NOMO-1 treated with DMSO at 0.1 percent for 48 hours (cell line): ENCODE measurements at regions not wholly inside any gene's neighbourhood (a gene's known extent, or its start where the extent isn't known, plus 50 kb on each side); places are given as distances from the start of the nearest gene placed in this dataset.

Experiments
- DNase-seq: peaks from one replicate; lab custom pipeline; 2025; ENCODE audit not compliant: unreplicated experiment; lab: John Stamatoyannopoulos, UW

DNA sequence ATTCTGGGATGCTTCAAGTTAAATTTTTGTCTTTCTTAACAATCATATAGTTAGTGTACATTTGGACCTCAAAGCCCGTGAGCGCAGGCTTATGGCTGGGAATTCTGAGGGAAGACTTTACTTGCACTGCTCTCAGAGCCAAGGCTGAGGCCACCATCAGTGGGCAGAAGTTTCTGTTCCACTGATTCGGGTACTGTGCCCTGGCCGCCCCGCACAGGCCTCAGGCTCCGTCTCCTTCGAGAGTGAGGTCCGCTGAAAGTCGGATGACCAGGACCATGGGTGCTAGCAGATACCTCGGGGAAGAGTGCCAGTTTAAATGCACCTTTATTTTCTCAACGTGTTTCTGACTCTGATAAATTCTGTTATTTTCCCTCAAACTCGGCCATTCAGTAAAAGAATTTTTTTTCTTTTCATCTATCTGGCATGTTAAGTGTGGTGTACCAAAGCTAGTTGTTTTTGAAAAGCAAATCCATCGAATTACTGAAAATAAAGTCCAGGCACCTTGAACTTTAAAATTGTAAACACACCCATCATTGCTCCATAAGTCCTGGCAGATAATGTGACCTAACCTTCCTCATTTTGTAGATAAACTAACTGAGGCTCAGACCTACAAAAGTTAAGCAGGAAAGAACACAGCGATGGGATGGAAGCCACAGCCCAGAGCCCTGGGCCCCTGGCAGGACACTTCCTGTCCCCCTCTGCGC lies 126.7 kb downstream of the SOX1 start:
- no peak for DNase-seq

DNA sequence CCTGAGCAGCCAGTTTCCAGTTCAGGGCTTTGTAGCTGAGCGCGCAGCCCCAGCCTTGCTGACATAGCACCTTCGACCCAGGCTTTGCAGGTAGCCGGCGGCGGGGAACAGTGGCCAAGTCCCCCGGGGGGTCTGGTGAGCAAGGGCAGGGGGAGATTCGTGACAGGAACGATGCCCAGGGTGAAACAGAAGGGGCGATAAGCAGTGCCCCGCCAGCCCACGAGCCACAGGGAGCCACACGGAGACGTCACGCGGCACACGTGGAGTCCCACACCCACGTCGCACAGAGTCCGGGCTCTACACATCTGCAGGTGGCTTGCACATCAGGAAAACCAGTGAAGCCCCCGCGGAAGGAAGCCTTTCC lies 127.2 kb downstream of the SOX1 start:
- no peak for DNase-seq

DNA sequence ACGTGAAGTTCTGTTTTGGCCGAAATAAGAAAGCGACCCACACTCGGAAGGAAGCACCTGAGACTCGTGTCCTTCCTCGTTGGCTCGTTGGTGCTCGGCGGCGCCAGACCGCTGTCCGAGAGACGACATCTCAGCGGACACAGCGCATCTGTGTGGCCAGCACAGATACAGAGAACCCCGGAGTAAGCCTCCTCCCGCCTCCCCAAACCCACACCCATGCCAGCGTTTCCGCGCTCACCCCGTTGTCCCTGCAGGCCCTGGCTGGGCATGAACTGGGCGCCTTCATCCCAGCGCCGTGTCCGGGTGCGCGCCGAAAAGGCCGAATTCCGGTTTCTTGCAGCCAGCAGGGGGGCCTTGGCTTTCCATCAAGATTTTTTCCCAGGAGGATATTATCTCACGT lies 127.6 kb downstream of the SOX1 start:
- DNase-seq = no peak

DNA sequence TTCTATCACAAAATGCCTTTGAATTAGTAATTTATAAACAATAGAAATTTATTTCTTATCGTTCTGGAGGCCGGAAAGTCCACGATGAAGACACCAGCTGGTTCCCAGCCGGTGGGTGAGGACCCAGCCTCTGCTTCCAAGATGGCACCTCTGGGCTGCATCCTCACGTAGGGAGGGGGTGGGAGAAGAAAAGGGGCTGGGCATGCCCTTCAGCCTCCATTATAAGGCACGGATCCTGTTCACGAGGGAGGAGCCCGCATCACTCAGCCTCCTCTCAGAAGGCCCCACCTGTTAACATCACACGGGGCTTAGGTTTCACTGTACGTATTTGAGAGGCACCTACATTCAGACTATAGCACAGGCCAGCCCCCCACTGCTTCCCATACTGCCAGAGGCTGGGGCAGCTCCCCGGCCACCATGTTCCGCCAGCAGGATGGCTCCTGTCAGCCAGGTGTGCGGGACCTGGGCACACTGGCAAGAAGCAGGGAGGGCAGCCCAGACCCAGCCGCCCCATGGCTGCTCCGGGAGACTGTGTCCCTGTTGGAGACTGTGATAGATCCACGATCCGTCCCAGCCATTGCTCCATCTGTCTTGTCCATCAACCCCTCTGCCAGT lies 131.6 kb downstream of the SOX1 start:
- DNase-seq = no peak

DNA sequence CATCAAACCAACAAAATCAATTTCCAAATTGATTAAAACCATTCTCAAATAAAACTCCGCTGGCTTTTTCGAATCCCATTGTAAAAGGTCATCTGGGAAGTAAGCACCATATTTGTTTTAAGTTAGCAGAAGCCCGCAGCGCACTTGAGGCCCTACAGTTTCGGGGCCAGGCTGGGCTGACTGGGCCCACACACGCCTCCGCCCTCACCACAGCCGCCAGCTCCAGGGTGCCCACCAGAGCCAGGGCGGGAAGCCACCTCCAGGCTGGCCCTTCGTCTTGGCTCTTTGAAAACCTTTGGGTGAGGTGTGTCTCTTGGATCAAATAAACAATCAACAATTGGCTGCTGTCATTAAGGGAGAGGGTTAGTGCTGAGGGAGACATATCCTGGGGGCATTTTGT lies 133.3 kb downstream of the SOX1 start:
- no peak for DNase-seq

DNA sequence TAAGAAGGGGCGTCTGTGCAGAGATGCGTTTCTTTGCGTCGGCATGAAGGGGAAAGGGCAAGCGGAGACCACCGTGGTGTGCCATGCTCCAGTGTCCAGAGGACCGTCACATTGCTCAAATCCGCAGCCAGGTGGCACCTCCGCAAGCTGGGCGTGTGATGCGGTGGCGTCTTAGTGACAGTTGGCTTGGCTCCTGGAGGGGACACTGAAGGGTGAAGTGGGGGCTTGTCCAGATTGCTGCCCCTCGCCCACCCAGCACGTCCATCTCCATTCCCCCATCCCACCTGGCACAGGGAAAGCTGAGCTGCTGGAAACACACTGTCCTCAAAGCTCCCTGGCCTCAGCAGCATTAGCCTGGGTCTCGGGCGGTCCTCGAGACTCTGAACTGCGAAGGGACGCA lies 135.3 kb downstream of the SOX1 start:
- no peak for DNase-seq

DNA sequence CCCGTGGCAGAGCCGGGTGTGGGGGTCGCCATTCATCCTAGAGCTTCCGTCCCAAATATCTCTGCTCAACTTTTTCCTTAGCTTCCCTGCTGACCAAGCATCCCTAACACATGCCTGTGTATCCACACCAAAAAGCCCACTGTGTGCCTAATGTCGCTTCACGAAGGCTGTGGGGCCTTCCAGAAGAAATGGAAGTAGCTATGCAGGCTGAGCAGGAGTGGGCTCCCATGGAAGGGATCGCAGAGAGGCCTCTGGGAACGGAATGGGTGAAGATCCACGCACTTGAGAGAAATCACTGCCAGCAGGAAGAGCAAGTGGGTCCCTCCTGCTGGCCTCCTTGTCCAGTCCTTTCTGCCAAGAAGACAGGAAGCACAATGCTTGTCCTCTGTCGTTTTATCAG lies 136.0 kb downstream of the SOX1 start:
- DNase-seq = no peak

DNA sequence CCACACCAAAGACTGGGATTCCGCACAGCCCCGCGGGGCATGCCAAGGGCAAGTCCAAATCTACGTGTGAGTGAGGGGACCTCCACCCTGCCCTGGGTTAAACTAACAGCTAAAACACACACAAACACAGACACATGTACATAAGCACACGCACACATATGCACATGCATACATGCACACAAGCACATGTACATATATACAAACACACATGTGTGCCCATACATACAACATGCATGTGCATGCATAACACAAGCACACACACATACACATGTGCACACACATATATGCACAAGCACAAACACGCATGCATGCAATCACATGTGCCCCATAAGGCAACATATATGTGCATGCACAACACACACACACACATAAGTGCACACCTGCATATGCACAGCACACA lies 136.7 kb downstream of the SOX1 start:
- no peak for DNase-seq

DNA sequence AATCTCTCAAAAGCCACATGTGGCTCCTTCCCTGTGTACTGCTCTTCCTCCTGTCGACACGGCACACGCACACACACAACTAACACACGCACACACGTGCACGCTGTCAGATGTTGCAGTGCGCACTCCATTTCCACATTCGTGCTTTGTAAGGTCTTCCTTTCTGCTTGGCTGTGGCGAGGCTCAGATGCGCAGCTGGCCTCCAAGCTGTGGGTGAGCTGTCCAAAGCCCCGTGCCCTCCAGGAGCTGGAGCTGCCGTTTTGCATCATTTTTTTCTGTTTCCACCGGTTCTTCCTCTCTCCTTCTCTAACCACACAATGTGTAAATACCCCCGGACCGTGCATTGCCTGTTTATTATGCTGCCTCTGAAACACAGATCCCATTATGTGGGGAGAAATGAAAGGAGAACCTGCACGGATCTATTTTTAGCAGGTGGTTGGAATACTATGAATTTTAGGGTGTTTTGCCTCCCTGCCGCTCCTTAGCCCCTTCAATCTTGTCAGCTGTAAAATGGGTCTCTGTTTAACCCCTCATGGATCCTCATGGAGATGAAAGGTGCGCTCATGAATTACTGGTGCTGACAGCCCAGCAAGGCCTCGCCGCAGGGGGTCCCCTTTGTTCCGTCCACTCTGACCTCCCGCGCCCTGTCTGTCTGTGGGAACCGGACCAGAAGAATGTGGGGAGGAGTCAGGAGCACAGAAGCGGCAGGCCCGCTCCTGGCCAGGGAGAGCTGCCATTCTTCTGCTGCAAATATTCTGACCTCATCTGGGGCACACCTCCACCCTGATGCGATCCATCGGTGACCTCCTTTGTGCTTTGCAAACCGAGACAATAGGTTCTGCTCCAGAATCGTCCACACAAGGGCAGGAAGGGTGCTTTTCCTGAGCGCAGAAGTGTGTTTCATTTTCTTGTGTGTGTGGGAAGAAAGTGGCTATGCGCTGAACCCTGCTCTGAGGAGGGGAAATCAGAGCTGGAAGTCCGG lies 137.7 kb downstream of the SOX1 start:
- DNase-seq = no peak

DNA sequence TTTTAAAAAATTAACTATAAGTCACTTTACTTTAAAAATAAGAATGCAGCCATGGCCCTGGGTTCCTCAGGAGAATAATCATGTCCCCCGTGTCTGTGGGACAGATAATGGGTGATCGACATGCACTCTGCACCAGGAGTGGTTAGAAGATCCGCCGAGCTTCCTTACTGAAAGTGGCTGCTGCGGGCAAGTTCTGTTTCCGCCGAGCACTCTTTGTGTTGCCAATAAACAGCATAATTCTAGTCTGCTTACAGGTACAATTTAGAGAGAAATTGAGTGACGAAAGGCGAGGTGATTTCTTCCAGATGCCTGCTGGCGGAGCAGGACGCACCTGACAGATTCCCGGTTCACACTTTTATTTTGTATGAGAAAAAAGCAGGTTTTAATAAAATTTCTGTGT lies 139.0 kb downstream of the SOX1 start:
- DNase-seq = no peak

DNA sequence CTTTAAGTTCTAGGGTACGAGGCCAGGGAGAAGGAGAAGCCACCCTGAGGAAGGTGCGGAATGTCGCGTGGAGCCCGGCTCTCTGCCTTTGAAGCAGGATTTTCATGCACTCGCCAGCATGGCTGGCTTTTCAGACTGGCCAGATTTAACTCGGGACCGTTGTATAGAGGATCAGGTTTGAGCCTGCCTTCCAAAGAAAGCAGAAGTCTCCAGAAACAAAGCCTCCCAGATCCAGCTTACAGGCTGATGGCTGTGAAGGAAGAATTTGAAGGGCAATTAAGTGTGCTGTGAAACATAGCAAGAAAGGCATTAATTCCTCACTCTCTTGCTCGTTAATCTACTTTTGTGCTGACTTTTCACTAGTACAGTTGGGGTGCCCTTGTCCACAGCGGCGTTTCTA lies 140.2 kb downstream of the SOX1 start:
- DNase-seq = no peak

DNA sequence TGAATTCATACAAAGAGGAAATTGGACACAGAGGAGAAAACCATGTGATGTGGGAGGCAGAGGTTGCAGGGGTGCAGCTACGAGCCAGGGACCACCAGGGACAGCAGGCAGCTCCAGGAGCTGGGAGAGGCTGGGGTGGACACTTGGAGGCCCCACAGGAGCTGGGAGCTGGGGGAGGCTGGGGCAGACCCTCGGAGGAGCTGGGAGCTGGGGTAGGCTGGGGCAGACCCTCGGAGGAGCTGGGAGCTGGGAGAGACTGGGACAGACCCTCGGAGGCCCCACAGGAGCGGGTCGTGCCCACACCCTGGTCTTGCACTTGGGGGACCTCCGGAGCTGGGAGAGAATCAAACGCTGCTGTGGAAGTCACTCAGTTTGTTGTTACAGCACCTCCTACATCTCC lies 141.7 kb downstream of the SOX1 start:
- DNase-seq = no peak

DNA sequence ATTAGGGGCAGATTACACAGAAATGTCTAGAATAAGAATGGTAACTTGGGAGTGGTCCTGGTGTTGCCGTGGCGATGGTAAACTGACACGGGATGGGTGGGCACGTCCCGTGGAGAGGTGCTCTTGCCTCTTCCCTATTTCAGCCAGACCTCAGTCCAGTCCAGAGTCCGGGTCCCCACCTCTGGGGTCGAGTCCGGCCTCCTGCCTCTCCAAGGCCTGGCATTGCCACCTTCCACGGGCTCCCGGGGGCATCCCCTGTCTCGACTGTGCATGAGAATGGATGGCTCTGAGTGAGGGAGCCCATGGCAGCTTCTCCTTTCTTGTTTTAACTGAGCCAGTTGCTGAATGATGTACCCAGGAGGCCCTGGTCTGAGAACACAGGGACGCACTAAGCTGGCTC lies 142.3 kb downstream of the SOX1 start:
- DNase-seq = no peak

DNA sequence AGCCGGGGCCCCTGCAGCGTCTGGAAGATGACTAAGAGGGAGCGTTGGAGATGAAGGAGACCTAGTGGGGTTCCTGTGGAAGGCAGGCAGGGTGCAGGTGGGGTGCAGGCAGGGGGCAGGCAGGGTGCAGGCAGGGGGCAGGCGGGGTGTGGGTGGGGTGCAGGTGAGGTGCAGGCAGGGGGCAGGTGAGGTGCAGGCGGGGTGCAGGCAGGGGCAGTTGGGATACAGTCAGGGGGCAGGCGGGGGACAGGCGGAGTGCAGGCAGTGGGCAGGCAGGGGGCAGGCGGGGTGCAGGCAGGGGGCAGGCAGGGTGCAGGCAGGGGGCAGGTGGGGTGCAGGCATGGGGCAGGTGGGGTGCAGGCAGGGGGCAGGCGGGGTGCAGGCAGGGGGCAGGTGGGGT lies 142.8 kb downstream of the SOX1 start:
- no peak for DNase-seq

DNA sequence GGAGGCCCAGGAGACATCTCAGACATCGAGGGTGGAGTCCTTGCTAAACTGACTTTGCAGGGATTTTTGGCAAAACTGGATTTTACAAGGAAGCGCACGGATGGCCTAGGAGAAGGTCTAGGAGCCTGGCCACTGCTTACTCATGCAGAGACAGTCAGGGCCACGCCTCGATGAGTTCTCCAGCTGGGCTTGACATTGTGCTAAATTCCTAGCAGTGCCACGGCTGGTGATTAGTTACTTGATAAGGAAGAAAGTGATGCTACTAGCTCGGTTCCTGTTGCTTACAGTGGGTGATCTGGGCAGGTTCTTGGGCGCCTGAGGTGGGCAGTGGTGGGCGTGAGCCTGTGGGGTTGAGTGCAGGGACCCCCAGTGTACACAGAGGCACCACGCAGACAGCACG lies 143.4 kb downstream of the SOX1 start:
- DNase-seq = no peak

DNA sequence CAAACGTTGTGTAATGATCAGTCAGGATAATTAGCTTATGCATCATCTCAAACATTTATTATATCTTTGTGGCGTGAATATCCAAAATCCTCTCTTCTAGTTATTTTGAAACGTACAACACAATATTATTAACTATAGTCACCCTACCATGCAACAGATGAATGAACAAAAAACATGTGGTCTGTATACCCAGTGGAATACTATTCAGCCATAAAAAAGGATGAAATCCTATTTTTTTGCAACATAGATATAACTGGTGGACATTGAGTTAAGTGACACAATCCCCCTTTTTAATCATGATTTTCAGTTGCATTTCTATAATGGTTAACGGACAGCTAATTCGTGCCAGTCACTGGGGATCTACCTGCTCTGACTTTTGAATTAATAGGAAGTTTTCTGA lies 145.6 kb downstream of the SOX1 start:
- no peak for DNase-seq

DNA sequence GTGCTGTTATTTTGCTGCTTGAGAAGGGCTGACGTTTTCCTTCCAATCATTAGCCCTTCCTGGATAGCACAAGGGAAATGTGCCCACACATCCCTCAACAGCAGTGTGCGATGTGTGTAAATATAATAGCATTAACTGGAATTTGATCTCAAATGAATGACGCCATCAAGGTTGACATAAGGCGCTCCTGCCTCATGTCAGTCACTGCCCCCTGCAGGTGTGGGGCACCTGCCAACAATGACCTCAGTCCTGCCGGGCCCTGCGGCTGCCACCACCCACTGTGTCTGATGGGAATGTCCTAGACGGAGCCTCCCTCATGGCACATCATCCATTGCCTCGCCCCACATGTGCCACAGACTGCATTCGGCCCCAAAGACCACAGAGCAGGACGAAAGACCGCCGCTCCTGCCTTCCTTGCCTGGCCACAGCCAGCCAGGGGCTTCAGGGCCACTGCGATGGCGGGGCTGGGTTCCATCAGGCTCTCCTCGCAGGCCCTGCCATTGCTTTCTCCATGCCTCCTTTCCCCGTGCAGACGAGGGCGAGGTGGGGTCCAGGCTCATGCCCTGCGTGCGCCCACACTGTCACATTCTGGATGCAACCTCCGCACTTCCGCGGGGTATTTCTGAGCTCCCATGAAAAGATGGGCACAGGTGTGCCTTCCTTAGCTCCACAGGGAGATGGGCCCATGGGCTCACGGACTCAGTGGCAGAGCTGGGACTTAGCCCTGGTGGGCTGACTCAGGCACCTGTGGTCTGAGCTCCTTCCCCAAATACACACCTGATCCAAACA lies 146.7 kb downstream of the SOX1 start:
- DNase-seq = no peak

DNA sequence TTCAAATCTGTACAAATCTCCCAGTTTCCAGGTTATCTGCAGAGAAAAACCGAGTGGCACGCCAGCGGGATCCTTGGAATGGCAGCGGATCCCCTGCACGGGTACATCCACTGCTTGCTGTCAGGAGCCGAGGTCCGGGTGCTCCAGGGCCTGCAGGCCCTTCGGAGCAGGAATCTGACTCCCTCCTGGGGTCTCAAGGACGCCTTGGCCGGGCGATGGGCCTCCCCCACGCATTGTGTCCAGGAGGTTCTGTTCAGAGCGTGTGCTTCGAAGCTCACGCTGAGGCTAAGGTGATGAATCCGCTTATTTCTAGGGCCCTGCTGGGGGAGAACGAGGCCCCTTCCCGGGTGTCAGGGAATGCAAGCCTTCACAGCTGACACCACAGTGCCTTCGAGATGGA lies 148.9 kb downstream of the SOX1 start:
- no peak for DNase-seq

DNA sequence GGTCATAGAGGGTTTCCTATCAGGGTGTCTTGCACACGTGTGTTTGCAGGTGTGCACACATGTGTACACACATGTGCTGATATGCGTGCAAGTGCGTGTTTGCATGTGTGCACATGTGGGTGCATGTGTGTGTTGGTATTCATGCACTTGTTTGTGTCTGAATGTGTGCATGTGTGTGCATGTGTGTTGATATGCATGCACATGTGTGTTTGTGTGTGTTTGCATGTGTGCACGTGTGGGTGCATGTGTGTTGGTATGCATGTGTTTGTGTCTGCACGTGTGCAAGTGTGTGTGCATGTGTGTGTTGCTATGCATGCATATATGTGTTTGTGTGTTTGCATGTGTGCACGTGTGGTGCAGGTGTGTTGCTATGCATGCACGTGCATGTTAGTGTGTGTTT lies 150.5 kb downstream of the SOX1 start:
- DNase-seq = no peak

DNA sequence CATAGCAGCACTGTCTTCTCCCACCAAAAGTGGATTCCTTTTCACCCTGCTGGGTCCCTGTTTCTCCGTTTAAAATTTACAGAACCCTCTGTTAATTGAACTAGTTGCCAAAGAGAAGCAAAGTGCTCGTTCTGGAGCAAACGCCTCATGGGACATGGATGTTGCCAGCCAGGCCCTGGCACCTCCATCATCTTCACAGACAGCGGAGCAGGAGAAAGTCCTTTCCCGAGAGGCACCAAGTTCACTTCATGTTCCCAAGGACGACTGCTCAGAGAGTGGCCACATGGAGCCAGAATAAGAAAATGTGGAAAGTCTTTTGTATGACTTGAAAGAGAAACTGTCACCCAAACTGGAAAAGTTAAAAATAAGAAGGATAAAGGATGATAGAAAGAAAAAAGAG lies 151.5 kb downstream of the SOX1 start:
- DNase-seq = no peak

DNA sequence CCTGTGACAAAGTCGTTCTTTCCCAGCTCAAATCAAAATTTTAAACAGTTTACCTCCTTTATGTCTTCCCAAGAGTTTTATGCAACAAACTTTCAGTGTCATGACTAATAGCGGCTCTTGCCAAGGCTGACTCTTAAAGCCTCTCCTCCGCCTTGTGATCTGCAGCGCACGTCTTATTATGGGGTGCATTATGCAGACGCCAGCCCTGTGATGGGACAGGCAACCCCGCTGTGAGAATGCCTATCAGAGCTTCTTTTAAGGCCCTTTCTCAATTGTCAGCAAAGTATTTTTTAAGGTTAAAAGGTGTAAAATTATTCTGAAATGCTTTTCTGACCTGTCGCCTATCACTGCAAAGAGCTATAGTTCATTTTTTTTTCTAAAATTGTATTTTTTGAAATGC lies 152.8 kb downstream of the SOX1 start:
- DNase-seq = no peak
